Tibial artery (tissue), 4 donors: ENCODE measurements at regions not wholly inside any gene's neighbourhood (a gene's known extent, or its start where the extent isn't known, plus 50 kb on each side); places are given as distances from the start of the nearest gene placed in this dataset.

Experiments
- DNase-seq, 2 donors: peaks; one replicate each; pipeline ENCODE4 v3.0.0-alpha.2; 2019
- H3K27ac ChIP-seq, 2 donors: fragments of 200-600 bp; sonication (generic) in 1 of 2; 1 replicate in 1 of 2; 2 replicates in 1 of 2; pipeline ENCODE4 v1.5.1; 2018 to 2019; ENCODE audit warnings: mild to moderate bottlenecking in 1 of 2
- H3K27me3 ChIP-seq, 2 donors: fragments of 200-600 bp; sonication (generic) in 1 of 2; one replicate each; pipeline versions ENCODE4 v1.5.1 to v1.6.0; 2016 to 2019
- H3K36me3 ChIP-seq, 3 donors: fragments of 200-600 bp; sonication (generic) in 2 of 3; one replicate each; pipeline ENCODE4 v1.5.1; 2016 to 2019; ENCODE audit warnings: mild to moderate bottlenecking in 2 of 3
- H3K4me1 ChIP-seq, 4 donors: fragments of 200-600 bp; sonication (generic) in 2 of 4; 1 replicate in 3 of 4; 2 replicates in 1 of 4; pipeline ENCODE4 v1.5.1; 2016 to 2019
- H3K4me3 ChIP-seq, 2 donors: fragments of 200-600 bp; sonication (generic) in 1 of 2; 1 replicate in 1 of 2; 2 replicates in 1 of 2; pipeline ENCODE4 v1.5.1; 2018 to 2019; ENCODE audit warnings: mild to moderate bottlenecking in 2 of 2
- H3K9me3 ChIP-seq, 3 donors: fragments of 200-600 bp; sonication (generic) in 1 of 3; one replicate each; pipeline ENCODE4 v1.5.1; 2016 to 2019
- intact Hi-C: fragments of 100-400 bp; cut with DNase I; formaldehyde crosslinking; loops from one replicate; pipeline ENCODE4 v1.15.0; 2023; ENCODE audit warnings: low total_unique reads
- TF ChIP-seq, protein P1 (sequence below), 2 experiments: fragments of 200-600 bp in 1 of 2; fragments of 450-650 bp in 1 of 2; IDR thresholded peaks; one replicate each; pipeline ENCODE4 v1.5.1; 2017 to 2019; ENCODE audit warnings: antibody characterized with exemption in 2 of 2, mild to moderate bottlenecking in 1 of 2, moderate library complexity in 1 of 2

- intact Hi-C loops = no loop called here
- Histone ChIP-seq H3K27me3 (peaks cover 0 to 60% of the 10 kb centered on the region in 2 donors), H3K36me3 (no peaks in the 10 kb centered on the region), H3K27ac (no peak overlapping the region), H3K4me1 (no peaks in the 10 kb centered on the region), H3K4me3 (no peak overlapping the region), H3K9me3 (no peaks in the 10 kb centered on the region)
- no peak for DNase-seq
- TF ChIP-seq, protein P1, sequence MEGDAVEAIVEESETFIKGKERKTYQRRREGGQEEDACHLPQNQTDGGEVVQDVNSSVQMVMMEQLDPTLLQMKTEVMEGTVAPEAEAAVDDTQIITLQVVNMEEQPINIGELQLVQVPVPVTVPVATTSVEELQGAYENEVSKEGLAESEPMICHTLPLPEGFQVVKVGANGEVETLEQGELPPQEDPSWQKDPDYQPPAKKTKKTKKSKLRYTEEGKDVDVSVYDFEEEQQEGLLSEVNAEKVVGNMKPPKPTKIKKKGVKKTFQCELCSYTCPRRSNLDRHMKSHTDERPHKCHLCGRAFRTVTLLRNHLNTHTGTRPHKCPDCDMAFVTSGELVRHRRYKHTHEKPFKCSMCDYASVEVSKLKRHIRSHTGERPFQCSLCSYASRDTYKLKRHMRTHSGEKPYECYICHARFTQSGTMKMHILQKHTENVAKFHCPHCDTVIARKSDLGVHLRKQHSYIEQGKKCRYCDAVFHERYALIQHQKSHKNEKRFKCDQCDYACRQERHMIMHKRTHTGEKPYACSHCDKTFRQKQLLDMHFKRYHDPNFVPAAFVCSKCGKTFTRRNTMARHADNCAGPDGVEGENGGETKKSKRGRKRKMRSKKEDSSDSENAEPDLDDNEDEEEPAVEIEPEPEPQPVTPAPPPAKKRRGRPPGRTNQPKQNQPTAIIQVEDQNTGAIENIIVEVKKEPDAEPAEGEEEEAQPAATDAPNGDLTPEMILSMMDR (IDR thresholded peaks at IDR 0.05) = no peak
Measured at GRCh38 chr1:37258068-37258467, 216.3 kb upstream of the ZC3H12A start.

GRCh38 chr1:37259019-37259418 is 215.4 kb upstream of the ZC3H12A start:
- H3K4me3 ChIP-seq = no peak overlapping the region
- no peaks in the 10 kb centered on the region for H3K36me3 ChIP-seq
- no peak overlapping the region for H3K27ac ChIP-seq
- DNase-seq = no peak
- intact Hi-C loops = no loop called here
- H3K9me3 ChIP-seq = peaks cover 0 to 7% (median 0%) of the 10 kb centered on the region in 3 donors
- no peaks in the 10 kb centered on the region for H3K4me1 ChIP-seq
- TF ChIP-seq, protein P1 (IDR thresholded peaks at IDR 0.05) = no peak
- H3K27me3 ChIP-seq = peaks cover 0 to 54% of the 10 kb centered on the region in 2 donors

- Histone ChIP-seq H3K4me3 (no peak overlapping the region), H3K27ac (no peak overlapping the region), H3K36me3 (no peaks in the 10 kb centered on the region), H3K9me3 (peaks cover 0 to 11% (median 0%) of the 10 kb centered on the region in 3 donors), H3K27me3 (peaks cover 0 to 55% of the 10 kb centered on the region in 2 donors), H3K4me1 (no peaks in the 10 kb centered on the region)
- intact Hi-C loops = no loop called here
- TF ChIP-seq, protein P1 (IDR thresholded peaks at IDR 0.05) = no peak
- DNase-seq = no peak
Measured at GRCh38 chr1:37261129-37261528, 213.3 kb upstream of the ZC3H12A start.

- no peak for DNase-seq
- Histone ChIP-seq H3K27me3 (peaks cover 0 to 41% of the 10 kb centered on the region in 2 donors), H3K27ac (no peak overlapping the region), H3K4me1 (no peaks in the 10 kb centered on the region), H3K4me3 (no peak overlapping the region), H3K9me3 (peaks cover 0 to 11% (median 0%) of the 10 kb centered on the region in 3 donors), H3K36me3 (no peaks in the 10 kb centered on the region)
- TF ChIP-seq, protein P1 (IDR thresholded peaks at IDR 0.05) = no peak
- intact Hi-C loops = no loop called here
Measured at GRCh38 chr1:37262439-37263170, 211.8 kb upstream of the ZC3H12A start.

DNA sequence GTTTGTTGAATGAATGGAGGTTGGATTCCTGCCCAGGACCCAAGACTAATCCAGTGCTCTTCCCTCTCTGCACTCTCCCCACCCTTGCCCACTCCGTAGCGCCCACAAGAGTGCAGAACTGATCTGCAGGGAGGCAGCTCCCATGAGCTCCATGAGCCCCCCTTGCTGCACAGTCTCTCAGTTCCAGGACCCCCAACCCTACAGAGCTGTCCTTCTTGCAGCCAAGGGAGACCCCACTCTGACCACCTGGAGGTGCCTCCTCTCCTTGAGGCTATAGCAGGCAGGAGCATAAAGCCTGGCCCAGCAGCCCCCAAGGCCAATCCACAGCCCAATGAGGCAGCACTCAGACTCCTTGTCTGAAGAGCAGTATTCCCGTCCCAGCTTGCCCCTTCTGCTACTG is 209.2 kb upstream of the ZC3H12A start:
- intact Hi-C loops = no loop called here
- Histone ChIP-seq H3K4me1 (no peaks in the 10 kb centered on the region), H3K27ac (no peak overlapping the region), H3K27me3 (peaks cover 0 to 18% of the 10 kb centered on the region in 2 donors), H3K9me3 (peaks cover 0 to 11% (median 0%) of the 10 kb centered on the region in 3 donors), H3K4me3 (no peak overlapping the region), H3K36me3 (no peaks in the 10 kb centered on the region)
- TF ChIP-seq, protein P1 (IDR thresholded peaks at IDR 0.05) = no peak
- DNase-seq = no peak
